ENCODE measurements at regions not wholly inside any gene's neighbourhood (a gene's known extent, or its start where the extent isn't known, plus 50 kb on each side); places are given as distances from the start of the nearest gene placed in this dataset.

GRCh38 chr10:57921140-57921539, 346.6 kb downstream of the IPMK start:
- no peak for TF ChIP-seq CTCF (IDR thresholded peaks at IDR 0.05)
- TF ChIP-seq ZFX (IDR thresholded peaks at IDR 0.05; ENCODE audit: borderline replicate concordance) = no peak

Data from 22Rv1 (cell line).